ENCODE measurements at regions not wholly inside any gene's neighbourhood (a gene's known extent, or its start where the extent isn't known, plus 50 kb on each side); places are given as distances from the start of the nearest gene placed in this dataset.

DNA sequence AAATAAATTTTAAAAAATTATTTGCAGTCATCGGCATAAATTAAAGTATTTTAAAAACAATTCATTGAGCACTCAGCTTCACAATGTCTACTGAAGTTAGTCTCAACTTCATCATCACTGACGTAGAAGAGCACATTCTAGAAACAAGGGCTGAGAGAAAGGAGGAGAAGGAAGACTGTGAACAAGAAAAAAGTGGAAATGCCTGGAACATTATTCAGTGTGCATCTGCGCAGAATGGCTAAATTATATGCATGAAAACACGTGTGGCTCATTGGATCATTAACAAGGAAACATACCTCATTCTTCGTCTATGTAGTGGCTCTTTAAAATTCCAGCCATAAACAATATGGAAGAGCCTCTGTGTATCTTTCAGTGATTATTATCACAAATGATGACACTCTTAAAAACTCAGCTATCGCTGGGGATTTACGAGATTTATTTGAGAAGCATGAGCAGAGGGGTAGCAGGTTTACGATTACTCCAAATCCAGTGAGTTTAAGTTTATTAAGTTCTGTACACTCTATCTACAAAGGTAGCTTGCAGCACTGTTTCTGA, 404.2 kb upstream of the CDIN1 start (continued):
- TF ChIP-seq, protein P1, sequence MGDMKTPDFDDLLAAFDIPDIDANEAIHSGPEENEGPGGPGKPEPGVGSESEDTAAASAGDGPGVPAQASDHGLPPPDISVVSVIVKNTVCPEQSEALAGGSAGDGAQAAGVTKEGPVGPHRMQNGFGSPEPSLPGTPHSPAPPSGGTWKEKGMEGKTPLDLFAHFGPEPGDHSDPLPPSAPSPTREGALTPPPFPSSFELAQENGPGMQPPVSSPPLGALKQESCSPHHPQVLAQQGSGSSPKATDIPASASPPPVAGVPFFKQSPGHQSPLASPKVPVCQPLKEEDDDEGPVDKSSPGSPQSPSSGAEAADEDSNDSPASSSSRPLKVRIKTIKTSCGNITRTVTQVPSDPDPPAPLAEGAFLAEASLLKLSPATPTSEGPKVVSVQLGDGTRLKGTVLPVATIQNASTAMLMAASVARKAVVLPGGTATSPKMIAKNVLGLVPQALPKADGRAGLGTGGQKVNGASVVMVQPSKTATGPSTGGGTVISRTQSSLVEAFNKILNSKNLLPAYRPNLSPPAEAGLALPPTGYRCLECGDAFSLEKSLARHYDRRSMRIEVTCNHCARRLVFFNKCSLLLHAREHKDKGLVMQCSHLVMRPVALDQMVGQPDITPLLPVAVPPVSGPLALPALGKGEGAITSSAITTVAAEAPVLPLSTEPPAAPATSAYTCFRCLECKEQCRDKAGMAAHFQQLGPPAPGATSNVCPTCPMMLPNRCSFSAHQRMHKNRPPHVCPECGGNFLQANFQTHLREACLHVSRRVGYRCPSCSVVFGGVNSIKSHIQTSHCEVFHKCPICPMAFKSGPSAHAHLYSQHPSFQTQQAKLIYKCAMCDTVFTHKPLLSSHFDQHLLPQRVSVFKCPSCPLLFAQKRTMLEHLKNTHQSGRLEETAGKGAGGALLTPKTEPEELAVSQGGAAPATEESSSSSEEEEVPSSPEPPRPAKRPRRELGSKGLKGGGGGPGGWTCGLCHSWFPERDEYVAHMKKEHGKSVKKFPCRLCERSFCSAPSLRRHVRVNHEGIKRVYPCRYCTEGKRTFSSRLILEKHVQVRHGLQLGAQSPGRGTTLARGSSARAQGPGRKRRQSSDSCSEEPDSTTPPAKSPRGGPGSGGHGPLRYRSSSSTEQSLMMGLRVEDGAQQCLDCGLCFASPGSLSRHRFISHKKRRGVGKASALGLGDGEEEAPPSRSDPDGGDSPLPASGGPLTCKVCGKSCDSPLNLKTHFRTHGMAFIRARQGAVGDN (IDR thresholded peaks at IDR 0.05), result no peak
- no peak for TF ChIP-seq NFYB (IDR thresholded peaks at IDR 0.05; ENCODE audit: insufficient read depth, low read depth, low read length)

DNA sequence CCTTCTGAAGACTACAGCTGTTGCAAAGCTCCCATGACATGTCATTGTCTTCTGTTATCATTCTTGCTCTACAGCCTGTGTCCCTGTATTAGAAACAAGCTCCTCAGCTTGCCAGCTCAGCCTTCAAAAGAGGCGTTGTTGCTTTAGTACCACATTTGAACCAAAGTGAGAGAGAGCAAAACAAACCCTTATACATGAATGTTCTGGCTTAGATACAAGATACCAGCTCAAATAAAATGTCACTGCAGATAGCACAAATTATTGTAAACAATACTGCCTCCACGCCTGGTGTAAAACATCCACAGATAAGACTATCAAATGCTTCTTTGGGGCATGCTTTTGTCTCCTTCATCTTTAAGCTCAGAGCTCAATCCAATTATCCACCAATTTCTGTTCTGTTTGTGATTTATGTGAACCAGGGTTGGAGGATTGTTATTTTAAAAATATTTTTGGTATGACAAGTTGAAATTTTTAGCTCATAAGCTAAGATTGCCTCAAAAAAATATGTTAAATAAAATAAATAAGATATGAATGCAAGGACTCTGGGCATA, 403.6 kb upstream of the CDIN1 start:
- WGBS (ENCODE audit: insufficient coverage, insufficient replicate concordance, low lambda C conversion rate, missing lambda C conversion rate), result 0% methylated on average over 2 of the region's 2 CpGs
- in situ Hi-C loops (cut with MboI) (no loop called here), intact Hi-C loops (cut with micrococcal nuclease; ENCODE audit: unreplicated experiment) (no loop called here)
- no peaks in the 10 kb centered on the region for H3K27me3 ChIP-seq (replicated peaks in 1 of 2; ENCODE audit: control insufficient read depth in 2 of 2, insufficient read depth in 2 of 2, low read length in 1 of 2)
- no peaks in the 10 kb centered on the region for H3K79me2 ChIP-seq (ENCODE audit: control insufficient read depth, insufficient read depth, low read length)
- SMC1A ChIA-PET (ENCODE audit: uncharacterized antibody, unreplicated experiment), result no interaction called here
- no peaks in the 10 kb centered on the region for H3K36me3 ChIP-seq (ENCODE audit: control insufficient read depth in 2 of 2, insufficient read depth in 2 of 2, low read length in 1 of 2)
- no peaks in the 10 kb centered on the region for H4K20me1 ChIP-seq (ENCODE audit: control insufficient read depth, insufficient read depth)
- H3K27ac ChIP-seq (ENCODE audit: control insufficient read depth, insufficient read depth), result no peak overlapping the region
- H2AFZ ChIP-seq (ENCODE audit: control insufficient read depth, low read depth, low read length), result no peak overlapping the region
- H3K9ac ChIP-seq (ENCODE audit: control insufficient read depth, insufficient read depth, low read length), result no peak overlapping the region
- H3K4me1 ChIP-seq (ENCODE audit: control insufficient read depth, insufficient read depth, low read length), result no peaks in the 10 kb centered on the region
- H3K4me3 ChIP-seq, result no peak overlapping the region
- ATAC-seq (no peak), FAIRE-seq (no peak), DNase-seq (ENCODE audit: low read depth, low spot score) (no peak)
- TF ChIP-seq HCFC1 (IDR thresholded peaks at IDR 0.05; ENCODE audit: low read length) (no peak), MTA2 (IDR thresholded peaks at IDR 0.05; ENCODE audit: low read depth) (no peak), YY1 (IDR thresholded peaks at IDR 0.05; ENCODE audit: low read depth, low read length) (no peak), WRNIP1 (IDR thresholded peaks at IDR 0.05; ENCODE audit: borderline replicate concordance, low read depth, low read length) (no peak), RB1 (IDR thresholded peaks at IDR 0.05; ENCODE audit: borderline replicate concordance) (no peak), POLR2AphosphoS2 (IDR thresholded peaks at IDR 0.05; ENCODE audit: low read depth, low read length) (no peak)
- TF ChIP-seq, protein P2, sequence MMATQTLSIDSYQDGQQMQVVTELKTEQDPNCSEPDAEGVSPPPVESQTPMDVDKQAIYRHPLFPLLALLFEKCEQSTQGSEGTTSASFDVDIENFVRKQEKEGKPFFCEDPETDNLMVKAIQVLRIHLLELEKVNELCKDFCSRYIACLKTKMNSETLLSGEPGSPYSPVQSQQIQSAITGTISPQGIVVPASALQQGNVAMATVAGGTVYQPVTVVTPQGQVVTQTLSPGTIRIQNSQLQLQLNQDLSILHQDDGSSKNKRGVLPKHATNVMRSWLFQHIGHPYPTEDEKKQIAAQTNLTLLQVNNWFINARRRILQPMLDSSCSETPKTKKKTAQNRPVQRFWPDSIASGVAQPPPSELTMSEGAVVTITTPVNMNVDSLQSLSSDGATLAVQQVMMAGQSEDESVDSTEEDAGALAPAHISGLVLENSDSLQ (IDR thresholded peaks at IDR 0.05), result no peak
- BruUV-seq (replicated peaks), result no TSS peak
- CTCF ChIA-PET, result interaction anchor here (0.7 kb wide), 1 partner anchor 21 kb away, joined by 3 read pairs; no protein-coding TSS in a partner anchor
- no peak overlapping the region for H3K4me2 ChIP-seq (ENCODE audit: control insufficient read depth, insufficient read depth)
- H3K9me3 ChIP-seq (replicated peaks; ENCODE audit: control insufficient read depth, insufficient read depth, low read length), result no peaks in the 10 kb centered on the region
- RAD21 ChIA-PET (ENCODE audit: unreplicated experiment), result no interaction called here
- POLR2A ChIA-PET, result interaction anchor here (0.5 kb wide), 1 partner anchor 204 kb away, joined by 3 read pairs; no protein-coding TSS in a partner anchor

Data from GM12878 (cell line).